Femur (tissue), 1 donor: ENCODE measurements at regions not wholly inside any gene's neighbourhood (a gene's known extent, or its start where the extent isn't known, plus 50 kb on each side); places are given as distances from the start of the nearest gene placed in this dataset.

Source experiments
- DNase-seq: peaks from one replicate; pipeline ENCODE4 v3.0.0-alpha.2; 2017

DNA sequence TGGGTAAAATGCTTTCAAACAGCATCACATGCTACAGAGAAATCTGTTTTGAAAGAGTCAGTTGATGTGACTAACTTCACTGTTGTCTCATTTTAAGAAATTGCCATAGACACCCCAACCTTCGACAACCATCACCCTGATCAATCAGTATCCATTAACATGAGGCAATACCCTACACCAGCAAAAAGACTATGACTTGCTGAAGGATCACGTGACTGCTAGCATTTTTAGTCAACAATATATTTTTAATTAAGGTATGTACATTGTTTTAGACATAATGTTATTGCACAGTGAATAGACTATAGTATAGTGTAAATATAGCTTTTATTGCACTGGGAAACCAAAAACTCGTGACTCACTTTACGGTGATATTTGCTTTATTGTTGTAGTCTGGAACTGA lies 200.0 kb upstream of the ARHGAP24 start:
- DNase-seq, result no peak

DNA sequence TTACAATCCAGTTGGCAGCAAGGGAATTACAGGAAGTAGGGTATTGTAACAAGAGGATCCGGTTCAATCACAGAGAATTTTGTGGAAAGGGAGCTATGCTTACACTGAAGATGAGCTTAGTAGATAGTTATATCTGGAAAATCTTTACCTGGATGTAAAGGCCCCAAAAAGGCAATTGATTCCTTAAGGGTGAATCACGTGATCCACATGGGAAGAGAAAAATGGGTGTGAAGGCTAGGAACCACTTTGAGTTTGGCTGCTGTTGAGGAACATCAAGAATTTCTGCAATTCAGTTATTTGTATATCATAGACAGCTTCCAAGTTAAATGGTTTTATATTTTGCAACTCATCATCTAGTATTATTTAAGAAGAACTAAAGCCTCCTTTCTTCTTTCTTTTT lies 194.0 kb upstream of the ARHGAP24 start:
- DNase-seq, result no peak

DNA sequence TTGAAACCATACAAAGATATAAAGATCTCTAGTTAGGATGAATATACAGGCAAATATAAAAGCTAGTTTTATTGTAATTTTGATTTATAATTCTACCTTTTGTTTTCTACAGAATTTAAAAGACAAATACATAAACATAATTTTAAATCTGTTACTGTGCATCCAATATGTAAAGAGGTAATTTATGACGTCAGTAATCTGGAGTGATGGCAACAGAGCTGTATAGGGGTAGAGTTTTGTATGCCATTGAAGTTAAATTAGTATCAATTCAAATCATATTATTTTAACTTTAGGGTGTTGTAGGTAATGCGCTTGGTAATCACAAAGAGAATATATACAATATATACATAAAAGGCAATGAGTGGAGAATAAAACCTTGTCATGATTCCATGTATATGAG lies 183.7 kb upstream of the ARHGAP24 start:
- no peak for DNase-seq

DNA sequence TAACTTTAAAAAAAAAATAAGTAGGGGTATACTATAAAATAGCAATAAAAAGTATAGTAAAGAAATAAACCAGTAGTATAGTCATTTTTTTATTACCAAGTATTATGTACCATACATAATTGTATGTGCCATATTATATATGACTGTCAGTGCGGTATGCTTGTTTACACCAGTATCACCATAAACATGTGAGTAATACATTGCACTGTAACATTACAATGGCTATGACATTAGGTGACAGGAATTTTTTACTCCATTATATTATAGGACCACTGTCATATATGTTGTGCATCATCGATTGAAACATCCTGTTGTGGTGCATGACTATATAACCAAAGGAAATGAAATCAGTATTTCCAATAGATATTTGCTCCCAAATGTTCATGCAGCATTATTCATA lies 176.9 kb upstream of the ARHGAP24 start:
- DNase-seq, result no peak

DNA sequence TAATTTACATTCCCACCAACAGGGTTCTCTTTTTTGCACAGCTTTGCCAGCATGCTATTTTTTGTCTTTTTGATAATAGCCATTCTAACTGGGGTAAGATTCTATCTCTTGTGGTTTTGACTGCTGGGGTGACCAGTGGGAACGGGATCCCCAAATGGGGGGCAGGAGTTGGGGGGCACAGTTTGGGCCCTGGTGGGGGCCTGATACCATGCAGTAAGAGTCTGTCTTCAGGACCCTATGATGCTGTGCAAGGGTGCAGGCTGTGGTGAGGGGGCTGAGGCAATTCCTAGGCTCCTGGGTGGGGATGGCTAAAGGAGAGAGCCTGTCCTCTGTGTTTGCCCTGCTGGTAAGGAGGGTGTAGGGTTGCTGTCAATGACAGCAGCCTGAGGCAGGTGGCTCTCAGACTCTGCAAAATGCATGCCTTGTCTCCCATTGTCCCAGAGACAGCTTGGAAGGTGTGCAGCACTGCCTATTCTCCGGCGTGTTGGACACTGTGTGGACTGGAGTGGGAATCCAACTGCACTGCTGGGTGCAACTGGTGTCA lies 172.7 kb upstream of the ARHGAP24 start:
- no peak for DNase-seq

DNA sequence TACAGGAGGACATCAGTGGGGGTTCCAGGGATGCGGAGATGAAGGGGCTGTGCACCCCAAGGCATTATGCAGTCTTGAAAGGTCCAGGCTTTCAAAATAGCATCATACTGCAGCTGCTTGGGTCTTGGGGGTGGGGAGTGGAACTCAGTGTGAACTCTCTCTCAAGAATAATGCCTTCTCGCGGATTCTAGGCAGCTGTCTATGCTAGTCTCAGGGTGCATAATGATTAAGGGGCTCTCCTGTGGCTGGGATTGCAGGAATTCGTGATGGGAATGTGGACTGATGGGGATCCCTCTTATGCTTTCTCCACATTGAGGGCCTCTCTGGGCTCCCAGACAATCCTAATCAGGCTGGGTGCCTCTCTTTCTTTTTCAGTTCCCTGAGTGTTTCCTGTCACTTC lies 172.2 kb upstream of the ARHGAP24 start:
- no peak for DNase-seq

DNA sequence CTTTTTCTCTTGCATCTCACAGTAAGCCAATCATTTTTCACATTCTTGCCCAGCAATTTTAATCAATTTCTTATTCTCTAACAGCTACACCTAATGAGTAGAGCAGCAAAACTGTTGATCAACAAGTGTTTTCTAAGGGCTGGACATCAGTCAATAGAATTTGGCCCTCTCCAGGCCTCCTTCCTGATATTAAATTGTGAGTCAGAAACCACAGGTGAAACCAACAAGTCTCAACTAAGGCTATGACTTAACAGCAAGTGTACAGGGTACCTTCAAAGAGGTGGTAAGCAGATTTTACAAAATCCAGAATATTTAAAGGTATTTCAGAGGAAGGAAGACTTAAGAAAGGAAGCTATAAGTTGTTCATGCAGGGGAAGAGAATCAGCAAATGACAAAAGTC lies 156.5 kb upstream of the ARHGAP24 start:
- no peak for DNase-seq

DNA sequence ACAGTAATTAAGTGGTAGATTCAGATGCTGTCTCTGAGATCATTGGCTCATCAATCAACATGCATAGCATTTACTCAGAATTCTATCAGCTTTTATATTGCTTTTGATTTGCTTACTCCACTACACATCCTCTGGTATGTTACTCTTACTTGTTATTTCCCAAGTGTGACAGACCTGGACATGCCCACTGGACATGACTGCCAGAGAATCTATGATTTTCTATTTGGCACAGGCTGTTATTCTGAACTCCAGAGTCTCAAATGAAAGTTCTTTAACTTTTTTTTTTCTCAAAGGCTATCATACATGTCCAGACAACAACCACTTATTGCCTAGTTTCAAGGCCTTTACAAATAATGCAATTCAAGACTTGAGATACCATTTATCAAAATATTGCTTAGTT lies 116.1 kb upstream of the ARHGAP24 start:
- no peak for DNase-seq

DNA sequence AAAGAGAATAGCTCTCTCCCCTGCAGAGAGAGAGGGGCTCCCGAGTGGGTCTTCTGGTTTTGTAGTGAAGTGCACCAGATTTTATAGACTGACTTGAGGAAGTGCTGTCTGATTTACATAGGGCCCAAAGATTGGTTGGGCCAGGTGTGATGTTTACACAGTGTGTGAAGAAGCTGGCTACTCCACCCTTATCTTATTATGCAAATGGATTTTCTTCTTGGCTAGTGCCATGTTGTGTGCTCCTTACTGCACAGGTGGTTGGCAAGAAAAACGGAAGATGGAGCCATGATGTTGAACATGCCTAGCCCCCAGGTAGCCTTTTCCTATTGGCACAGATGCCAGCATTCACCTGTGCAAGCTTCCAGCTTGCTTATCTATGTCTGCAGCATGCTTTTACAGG lies 112.4 kb upstream of the ARHGAP24 start:
- DNase-seq, result no peak

DNA sequence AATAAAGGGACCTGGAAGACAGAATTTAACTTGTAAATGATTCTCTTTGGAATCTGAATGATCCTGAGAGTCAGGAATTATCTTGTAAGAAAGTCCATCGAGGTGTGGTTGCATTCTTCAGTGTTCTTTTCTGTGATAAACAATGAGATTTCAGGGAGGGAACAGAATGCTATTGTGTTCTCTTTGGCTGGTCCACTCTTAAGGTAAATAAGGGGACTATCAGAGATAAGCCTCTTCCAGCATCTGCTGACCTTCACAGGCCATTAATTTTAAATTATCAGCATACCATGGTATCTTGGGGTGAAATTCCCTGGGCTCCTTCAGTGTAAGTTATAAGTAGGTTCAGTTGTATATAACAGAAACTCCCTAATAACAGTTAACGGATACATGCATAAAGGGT lies 107.1 kb upstream of the ARHGAP24 start:
- DNase-seq, result no peak

DNA sequence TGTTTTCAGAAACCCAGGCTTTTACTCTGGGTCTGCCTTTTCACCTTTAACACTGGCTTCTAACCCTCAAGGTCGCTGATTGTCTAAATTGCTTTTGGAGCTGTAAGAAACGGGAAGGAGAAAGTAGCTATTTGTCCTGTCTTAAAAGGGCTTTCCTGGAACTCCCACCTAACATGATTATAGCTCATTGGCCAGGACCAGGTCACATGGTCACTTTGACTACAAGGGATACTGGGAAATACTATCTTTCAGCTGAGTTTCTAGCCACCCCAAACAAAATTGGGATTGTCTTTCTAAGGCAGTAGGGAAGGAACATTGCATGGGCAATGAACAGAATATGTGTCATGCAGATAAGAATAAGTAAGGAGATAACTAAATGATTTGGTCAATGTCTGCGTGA lies 106.7 kb upstream of the ARHGAP24 start:
- DNase-seq, result no peak

DNA sequence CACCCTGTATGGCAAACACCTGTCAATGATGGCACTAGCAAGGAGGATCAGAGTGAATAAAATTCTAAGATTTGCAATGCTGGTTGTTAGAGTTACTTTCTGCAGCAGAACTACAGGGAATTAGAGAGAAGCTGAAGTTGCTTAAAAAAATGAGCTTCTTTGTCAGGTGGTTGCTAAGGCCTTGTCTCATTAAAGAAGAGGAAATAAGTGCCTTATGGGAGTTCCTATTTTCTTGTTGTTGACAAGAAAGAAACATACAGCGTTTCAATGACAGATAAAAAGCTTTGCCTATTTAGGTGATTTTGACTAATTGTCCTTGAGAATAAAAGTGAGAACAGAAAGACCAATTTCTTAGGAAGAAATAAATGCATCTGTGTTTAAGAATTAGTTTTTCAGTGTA lies 106.0 kb upstream of the ARHGAP24 start:
- DNase-seq, result no peak

DNA sequence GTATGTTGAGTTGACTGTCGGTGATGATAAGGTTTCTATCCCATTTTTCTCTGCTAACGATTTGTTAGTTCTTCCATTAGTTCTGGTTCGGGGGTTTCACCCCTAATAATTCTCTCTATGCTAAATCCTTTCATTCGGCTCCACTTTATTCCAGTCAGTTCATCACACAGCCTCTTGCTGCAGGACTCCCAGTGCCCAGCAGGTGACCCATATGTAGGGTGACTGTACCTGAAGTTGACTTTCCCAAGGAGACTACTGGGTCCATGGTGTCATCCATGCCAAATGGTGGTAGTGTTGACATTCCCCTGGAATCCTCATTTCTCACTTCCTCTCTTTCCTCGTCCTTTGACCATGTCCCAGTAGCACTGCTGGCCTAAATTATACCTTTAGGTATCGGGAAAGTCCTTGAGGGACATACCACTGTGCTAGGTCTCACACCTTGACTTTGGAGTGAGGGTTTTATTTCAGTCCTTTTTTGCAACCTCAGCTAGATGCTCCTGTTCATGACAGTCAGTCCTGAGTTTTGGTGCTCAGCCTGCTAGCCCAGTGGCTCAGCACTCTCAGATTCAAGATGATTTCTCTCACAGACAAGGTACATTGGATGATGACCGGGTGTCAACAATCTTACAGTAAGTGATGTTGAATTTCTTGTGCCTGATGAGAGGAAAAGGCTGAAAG lies 105.1 kb upstream of the ARHGAP24 start:
- DNase-seq, result no peak

DNA sequence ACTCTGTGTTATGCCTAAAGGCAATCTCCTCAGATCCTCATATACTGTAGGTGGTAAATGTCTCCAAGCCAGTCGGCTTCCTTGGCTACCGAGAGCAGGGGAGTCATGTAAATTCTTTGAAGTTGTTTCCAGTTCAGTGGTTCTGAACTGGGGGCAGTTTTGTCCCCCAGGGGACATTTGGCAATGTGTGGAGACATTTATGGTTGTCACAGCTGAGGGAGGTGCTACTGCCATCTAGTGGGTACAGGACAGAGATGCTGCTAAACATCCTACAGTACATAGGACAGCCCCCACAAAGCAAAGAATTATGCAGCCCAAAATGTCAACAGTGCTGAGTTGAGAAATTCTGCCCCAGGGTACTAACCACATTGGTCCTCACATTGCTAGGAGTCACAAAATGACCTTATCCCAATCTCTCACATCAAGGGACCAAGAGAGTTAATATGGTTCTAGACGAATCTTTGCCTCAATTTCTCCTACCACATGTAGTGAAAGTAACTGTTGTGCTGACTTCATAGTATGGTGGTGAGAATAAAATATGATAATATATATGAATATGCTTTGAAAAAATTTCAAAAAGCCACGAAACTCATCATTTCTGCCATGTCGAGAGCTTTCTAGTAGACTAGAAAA lies 104.4 kb upstream of the ARHGAP24 start:
- DNase-seq, result peak; percentile 48

DNA sequence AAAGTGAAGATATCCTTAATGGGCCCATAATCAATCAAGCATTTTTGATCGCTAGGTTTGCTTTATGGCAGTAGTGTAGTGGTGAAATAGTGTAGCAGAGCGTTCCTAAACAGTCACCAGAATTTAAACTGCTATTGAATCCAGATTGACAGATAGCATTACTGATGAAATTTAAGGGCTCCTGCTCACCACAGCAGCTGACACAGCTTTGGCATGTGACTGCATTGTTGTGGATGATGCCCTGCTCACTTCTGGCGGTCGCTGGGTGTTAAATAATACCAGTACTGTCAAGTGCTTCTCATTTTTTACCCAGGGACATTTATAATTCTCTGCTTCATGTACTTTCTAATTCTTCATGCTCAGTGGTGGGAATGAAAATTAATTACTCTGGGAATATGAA lies 102.0 kb upstream of the ARHGAP24 start:
- no peak for DNase-seq

DNA sequence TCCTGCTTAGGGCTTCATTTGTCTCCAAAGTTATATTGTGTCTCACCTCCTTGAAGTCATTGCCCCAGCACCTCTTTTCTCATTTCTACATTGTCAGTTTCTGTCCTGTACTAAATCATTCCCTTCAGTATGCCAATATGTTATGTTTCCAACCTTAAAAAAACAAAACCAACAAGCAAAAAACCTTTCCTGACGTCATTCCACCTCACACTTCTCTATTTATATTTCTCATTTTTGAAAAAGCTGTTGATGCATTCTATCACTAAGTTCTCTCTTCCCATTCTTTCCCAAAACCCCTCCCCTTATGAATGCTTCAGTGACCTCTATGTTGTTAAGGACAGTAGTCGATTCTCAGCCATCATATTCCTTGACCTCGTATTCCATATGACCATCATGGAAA lies 98.7 kb upstream of the ARHGAP24 start:
- DNase-seq, result no peak

DNA sequence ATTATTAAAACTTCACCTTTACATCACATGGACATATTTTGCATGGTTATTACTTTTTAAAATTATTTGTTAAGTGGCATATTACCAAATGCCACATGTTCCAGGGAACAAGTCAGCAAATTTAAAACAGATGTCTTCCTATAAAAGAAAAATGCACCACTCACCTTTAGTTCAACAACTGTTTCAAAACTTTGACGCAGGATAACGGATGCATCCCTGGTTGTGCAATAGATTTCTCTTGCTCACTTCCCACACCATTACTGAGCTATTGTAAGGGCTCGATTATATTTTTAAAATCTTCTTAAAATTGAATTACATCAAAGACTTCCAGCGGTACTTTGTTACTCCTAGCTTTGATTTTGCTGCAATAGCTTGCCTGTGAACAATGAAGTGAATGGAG lies 93.0 kb upstream of the ARHGAP24 start:
- no peak for DNase-seq

DNA sequence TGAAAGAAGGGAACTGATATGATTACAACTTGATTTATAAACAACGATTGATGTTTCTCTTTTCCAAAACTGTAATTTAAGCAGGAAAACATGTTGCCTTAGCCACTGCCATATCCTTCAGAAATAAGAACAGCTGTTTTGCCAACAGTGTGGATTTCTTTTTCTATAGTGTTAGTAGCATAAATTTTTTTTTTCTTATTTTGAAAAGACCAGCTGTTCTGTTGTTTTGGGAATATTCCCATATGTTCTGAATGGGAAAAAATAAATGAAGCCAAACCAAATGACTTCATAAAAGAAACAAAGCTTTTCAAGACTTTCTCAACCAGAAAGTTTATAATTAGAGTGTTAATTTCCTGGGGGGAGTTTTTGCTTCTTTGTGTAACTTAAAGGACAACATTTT lies 83.9 kb upstream of the ARHGAP24 start:
- DNase-seq, result no peak

DNA sequence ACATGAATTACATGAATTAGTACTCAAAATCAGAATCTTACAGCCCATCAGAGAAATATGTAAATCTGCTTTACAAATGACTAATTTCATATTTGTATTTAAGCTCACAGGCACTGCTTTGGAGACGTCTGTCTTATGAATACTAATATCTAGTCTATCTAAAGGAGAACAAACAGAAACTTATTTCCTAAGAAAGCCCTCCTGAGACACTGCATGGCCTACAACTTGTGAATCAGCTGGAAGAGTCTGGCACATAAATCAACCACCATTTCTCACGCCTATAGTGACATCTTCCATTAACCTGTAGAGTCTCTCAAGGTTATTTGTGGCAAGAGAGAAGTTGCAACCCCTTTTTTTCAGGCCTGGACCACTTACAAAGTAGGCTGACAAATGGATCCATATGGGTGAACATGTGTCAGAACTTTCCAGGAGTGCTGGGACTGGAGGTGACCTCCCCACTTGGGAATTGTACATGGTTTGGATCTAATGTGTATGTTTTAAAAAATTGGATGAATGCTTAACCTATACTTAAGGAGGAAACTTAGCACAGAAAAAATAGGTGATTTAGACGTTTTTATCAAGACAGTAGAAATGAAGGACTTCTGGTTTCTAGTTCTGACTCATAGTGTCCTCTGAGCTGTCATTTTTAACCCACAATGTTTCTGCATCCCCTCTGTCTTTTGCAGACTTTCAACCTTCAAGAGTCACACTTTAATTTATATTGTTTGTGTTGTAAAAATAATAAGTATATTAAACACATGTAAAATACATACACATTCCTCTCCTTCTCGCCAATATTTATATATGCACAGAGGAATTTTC lies 83.2 kb upstream of the ARHGAP24 start:
- no peak for DNase-seq

DNA sequence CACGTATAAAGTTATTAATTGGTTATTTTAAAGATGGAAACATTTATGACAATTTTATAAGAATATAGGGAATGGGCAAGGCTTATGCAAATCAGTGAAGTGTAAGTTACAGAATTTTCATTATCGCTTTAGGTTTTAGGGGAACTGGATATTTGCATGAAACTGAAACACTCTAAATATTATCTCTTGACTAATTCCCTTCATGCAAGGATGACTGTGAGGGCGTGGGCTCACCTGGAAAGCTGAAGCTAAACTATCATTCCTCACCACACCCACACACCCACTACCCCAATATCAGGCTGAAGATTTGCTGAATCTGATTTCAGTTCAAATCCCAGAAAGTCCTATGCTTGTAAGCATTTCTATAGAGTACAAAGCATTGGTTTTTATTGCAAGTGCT lies 81.7 kb upstream of the ARHGAP24 start:
- no peak for DNase-seq

DNA sequence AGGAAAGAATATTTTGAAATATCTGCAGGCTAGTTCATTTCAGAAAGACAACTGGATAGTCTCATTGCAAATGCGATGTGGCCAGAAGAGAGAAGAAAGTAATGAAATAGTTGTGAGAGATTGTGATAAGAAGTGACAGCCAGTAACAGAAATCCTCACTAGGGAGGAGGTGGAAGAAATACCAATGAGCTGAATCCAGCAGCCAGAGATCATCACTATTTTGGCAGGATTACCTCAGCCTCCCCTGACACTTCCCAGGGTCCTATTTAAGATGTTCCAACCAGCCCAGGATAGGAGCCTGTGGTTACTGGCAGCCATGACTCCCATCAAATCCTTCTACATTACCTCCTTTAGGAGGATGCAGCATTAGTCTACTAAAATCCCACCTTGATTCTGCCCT lies 76.7 kb upstream of the ARHGAP24 start:
- peak; percentile 38 for DNase-seq

DNA sequence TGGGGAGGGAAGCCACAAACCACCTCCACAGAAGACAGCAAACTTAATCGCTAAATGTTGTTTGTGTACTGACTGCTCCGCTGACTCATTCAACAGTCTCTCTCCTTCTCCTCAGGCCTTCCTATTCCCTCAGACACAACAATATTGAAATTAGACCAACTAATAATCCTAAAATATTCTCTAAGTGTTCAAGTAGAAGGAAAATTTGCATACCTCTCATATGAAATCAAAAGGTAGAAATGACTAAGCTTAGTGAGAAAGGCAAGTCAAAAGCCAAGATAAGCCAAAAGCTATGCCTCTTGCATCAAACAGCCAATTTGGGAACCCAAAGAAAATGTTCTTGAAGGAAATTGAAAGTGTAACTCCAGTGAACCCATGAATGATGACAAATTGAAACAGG lies 75.7 kb upstream of the ARHGAP24 start:
- no peak for DNase-seq

DNA sequence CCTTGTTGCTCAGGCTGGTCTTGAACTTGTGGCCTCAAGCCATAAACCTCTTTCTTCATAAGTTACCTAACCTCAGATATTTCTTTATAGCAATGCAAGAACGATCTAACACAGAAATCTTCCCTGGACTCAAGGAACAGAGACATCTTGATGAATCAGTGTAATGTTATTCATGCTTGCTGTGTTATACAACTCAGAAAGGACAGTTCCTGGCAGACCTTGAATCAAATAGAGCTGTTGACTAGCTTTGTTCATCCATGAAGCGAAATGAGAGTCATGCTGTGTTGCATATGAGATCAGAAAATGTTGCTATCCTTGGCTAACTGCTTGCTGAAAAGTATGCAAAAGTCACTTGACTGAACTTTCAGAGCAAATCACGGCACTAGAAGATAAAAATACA lies 72.6 kb upstream of the ARHGAP24 start:
- no peak for DNase-seq

DNA sequence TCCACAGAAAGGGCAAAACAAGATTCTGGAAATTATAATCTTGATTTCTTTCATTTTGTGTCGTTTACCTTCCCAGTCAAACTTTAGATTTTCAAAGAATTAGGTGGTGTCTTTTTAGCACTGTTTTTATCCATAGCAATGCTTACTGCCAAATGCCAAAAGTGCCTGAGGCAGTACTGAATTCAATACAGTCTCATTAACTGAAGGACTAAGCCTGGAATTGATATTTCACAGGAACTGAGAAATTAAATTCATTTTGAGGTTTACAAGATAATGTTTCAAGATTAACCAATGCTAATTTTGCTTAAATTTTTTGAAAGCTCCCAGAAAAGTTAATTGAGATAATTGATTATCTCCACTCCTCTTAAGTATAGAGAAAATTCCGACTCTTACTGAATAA lies 68.8 kb upstream of the ARHGAP24 start:
- DNase-seq, result no peak
